GM18505 (cell line): ENCODE measurements at regions not wholly inside any gene's neighbourhood (a gene's known extent, or its start where the extent isn't known, plus 50 kb on each side); places are given as distances from the start of the nearest gene placed in this dataset.

Experiments
- ATAC-seq: cut with Tn5 transposase; IDR thresholded peaks from one replicate; pipeline ENCODE4 v1.9.1; 2021; ENCODE audit not compliant: unreplicated experiment
- POLR2A ChIP-seq: IDR thresholded peaks from 4 replicates; pipeline ENCODE4 v1.6.1; 2011; ENCODE audit warnings: borderline replicate concordance; ENCODE audit not compliant: insufficient read depth, insufficient read length; ENCODE audit errors: extremely low read depth

GRCh38 chr16:11401161-11402050, 56.1 kb downstream of the RMI2 start:
- TF ChIP-seq POLR2A, result no peak
- no peak for ATAC-seq

GRCh38 chr16:11402051-11402744, 56.9 kb downstream of the RMI2 start:
- TF ChIP-seq POLR2A, result no peak
- no peak for ATAC-seq

- TF ChIP-seq POLR2A, result no peak
- ATAC-seq, result no peak
Observed at GRCh38 chr16:11402745-11403533, 57.7 kb downstream of the RMI2 start.

- no peak for TF ChIP-seq POLR2A
- ATAC-seq, result no peak
Observed at GRCh38 chr16:11403534-11403795, 58.2 kb downstream of the RMI2 start.

GRCh38 chr16:11403920-11404319, 58.7 kb downstream of the RMI2 start:
- no peak for ATAC-seq
- TF ChIP-seq POLR2A, result no peak

- no peak for TF ChIP-seq POLR2A
- no peak for ATAC-seq
Observed at GRCh38 chr16:11404603-11405002, 59.3 kb downstream of the RMI2 start.

- TF ChIP-seq POLR2A, result no peak
- no peak for ATAC-seq
Observed at GRCh38 chr16:11405331-11406176, 60.3 kb downstream of the RMI2 start.

- TF ChIP-seq POLR2A, result no peak
- ATAC-seq, result no peak
Observed at GRCh38 chr16:11406177-11406560, 60.9 kb downstream of the RMI2 start.

GRCh38 chr16:11407047-11407982, 62.1 kb downstream of the RMI2 start:
- ATAC-seq, result no peak
- no peak for TF ChIP-seq POLR2A

- ATAC-seq, result no peak
- no peak for TF ChIP-seq POLR2A
Observed at GRCh38 chr16:11408216-11408615, 63.0 kb downstream of the RMI2 start.

GRCh38 chr16:11409398-11409797, 64.1 kb downstream of the RMI2 start:
- no peak for TF ChIP-seq POLR2A
- no peak for ATAC-seq
